ENCODE measurements at regions not wholly inside any gene's neighbourhood (a gene's known extent, or its start where the extent isn't known, plus 50 kb on each side); places are given as distances from the start of the nearest gene placed in this dataset.
A peak's percentile ranks its signal among the peaks of the same experiment; 100 is the strongest.

DNA sequence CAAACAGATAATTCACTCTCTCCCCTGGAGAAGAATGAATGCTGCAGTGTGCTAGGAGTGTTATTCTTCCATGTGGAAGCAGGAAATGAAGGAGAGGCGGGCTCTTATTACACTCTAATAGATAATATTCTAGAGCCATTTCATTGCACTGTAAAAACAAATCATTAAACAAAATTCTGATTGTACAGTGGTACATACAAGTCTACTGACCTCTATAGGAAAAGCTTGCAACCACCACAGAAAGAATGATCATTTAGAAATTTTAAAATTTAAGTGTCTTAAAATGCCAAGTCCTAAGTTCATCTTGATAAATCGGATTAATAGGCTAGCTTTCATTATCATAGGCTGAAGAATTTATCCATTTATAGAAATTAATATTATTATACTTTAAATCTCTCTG, 960.3 kb upstream of the LRRN3 start:
- H3K36me3 ChIP-seq: no peaks in the 10 kb centered on the region
- no peak overlapping the region for H3K27ac ChIP-seq
- no peaks in the 10 kb centered on the region for H3K27me3 ChIP-seq
- intact Hi-C loops (cut with DNase I): no loop called here
- TF ChIP-seq POLR2A (IDR thresholded peaks at IDR 0.05): no peak
- TF ChIP-seq, protein P1, sequence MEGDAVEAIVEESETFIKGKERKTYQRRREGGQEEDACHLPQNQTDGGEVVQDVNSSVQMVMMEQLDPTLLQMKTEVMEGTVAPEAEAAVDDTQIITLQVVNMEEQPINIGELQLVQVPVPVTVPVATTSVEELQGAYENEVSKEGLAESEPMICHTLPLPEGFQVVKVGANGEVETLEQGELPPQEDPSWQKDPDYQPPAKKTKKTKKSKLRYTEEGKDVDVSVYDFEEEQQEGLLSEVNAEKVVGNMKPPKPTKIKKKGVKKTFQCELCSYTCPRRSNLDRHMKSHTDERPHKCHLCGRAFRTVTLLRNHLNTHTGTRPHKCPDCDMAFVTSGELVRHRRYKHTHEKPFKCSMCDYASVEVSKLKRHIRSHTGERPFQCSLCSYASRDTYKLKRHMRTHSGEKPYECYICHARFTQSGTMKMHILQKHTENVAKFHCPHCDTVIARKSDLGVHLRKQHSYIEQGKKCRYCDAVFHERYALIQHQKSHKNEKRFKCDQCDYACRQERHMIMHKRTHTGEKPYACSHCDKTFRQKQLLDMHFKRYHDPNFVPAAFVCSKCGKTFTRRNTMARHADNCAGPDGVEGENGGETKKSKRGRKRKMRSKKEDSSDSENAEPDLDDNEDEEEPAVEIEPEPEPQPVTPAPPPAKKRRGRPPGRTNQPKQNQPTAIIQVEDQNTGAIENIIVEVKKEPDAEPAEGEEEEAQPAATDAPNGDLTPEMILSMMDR (IDR thresholded peaks at IDR 0.05): peak; percentile 17 to 33 (median 20)
- 18% methylated on average over 2 of the region's 2 CpGs for WGBS (ENCODE audit: insufficient coverage, low coverage, low lambda C conversion rate, missing lambda C conversion rate)
- DNase-seq (no peak), ATAC-seq (no peak)
- H3K4me3 ChIP-seq: no peak overlapping the region
- no peaks in the 10 kb centered on the region for H3K4me1 ChIP-seq
- H3K9me3 ChIP-seq: no peaks in the 10 kb centered on the region

- H3K36me3 ChIP-seq: no peaks in the 10 kb centered on the region
- no peak overlapping the region for H3K4me3 ChIP-seq
- intact Hi-C loops (cut with DNase I): no loop called here
- ATAC-seq (no peak), DNase-seq (no peak)
- no peaks in the 10 kb centered on the region for H3K27me3 ChIP-seq
- no peaks in the 10 kb centered on the region for H3K4me1 ChIP-seq
- TF ChIP-seq, protein P1 (IDR thresholded peaks at IDR 0.05): no peak
- no peak for TF ChIP-seq POLR2A (IDR thresholded peaks at IDR 0.05)
- H3K27ac ChIP-seq: no peak overlapping the region
- H3K9me3 ChIP-seq: no peaks in the 10 kb centered on the region
Observed at GRCh38 chr7:110131344-110131743, 959.6 kb upstream of the LRRN3 start.

DNA sequence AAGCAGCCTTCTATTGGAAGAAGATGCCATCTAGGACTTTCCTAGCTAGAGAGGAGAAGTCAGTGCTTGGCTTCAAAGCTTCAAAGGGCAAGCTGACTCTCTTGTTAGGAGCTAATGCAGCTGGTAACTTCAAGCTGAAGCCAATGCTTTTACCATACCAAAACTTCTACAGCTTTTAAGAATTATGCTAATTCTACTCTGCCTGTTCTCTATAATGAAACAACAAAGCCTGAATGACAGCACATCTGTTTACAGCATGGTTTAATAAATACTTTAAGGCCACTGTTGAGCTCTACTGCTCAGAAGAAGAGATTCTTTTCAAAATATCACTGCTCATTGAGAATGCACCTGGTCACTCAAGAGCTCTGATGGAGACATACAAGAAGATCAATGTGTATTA, 951.9 kb upstream of the LRRN3 start:
- Histone ChIP-seq H3K4me1 (no peaks in the 10 kb centered on the region), H3K4me3 (no peak overlapping the region), H3K36me3 (no peaks in the 10 kb centered on the region), H3K9me3 (no peaks in the 10 kb centered on the region), H3K27me3 (no peaks in the 10 kb centered on the region), H3K27ac (no peak overlapping the region)
- DNase-seq (no peak), ATAC-seq (no peak)
- TF ChIP-seq, protein P1 (IDR thresholded peaks at IDR 0.05): no peak
- no peak for TF ChIP-seq POLR2A (IDR thresholded peaks at IDR 0.05)
- intact Hi-C loops (cut with DNase I): no loop called here

DNA sequence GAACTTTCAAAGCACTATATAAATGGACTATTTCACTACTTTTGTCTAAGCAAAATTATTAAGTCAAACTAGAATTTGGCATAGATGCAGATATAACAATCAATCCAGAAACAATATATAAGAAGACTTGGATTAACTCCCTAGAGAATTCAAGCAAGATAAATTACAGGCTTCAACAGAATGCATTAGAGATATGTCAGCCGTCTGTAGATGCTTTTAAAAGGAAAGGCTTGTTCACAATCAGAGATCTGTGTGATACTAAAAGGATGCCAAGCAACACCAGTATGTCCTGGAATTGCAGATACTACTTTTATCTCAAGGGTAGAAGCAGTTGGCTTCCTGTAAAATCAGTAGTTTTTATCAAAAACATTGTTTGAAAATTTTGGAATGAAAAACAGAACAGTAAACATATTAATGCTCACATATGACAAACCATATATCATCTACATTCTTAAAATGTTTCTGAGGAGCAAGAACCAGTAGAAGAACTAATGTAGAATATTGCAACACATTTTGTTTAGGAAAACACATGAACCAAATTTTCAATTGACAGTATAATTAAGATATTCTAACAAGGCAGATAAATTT, 947.9 kb upstream of the LRRN3 start:
- Histone ChIP-seq H3K36me3 (no peaks in the 10 kb centered on the region), H3K27me3 (no peaks in the 10 kb centered on the region), H3K27ac (no peak overlapping the region), H3K4me3 (no peak overlapping the region), H3K9me3 (no peaks in the 10 kb centered on the region), H3K4me1 (no peaks in the 10 kb centered on the region)
- intact Hi-C loops (cut with DNase I): no loop called here
- no peak for ATAC-seq
- TF ChIP-seq, protein P1 (IDR thresholded peaks at IDR 0.05): no peak
- no peak for TF ChIP-seq POLR2A (IDR thresholded peaks at IDR 0.05)
- no peak for DNase-seq
- WGBS (ENCODE audit: insufficient coverage, low coverage, low lambda C conversion rate, missing lambda C conversion rate): 23% methylated on average over 1 of the region's 1 CpG

GRCh38 chr7:110144599-110144998, 946.3 kb upstream of the LRRN3 start:
- TF ChIP-seq, protein P1 (IDR thresholded peaks at IDR 0.05): no peak
- TF ChIP-seq POLR2A (IDR thresholded peaks at IDR 0.05): no peak
- H3K4me1 ChIP-seq: no peaks in the 10 kb centered on the region
- intact Hi-C loops (cut with DNase I): no loop called here
- no peak overlapping the region for H3K4me3 ChIP-seq
- no peaks in the 10 kb centered on the region for H3K9me3 ChIP-seq
- DNase-seq: no peak
- no peaks in the 10 kb centered on the region for H3K36me3 ChIP-seq
- ATAC-seq: no peak
- whole genome bisulfite sequencing (ENCODE audit: insufficient coverage, low coverage, low lambda C conversion rate, missing lambda C conversion rate): 33% methylated on average over 1 of the region's 1 CpG
- no peak overlapping the region for H3K27ac ChIP-seq
- H3K27me3 ChIP-seq: no peaks in the 10 kb centered on the region

Measured in right lobe of liver (tissue), 6 donors.